B cell (primary cell): ENCODE measurements at regions not wholly inside any gene's neighbourhood (a gene's known extent, or its start where the extent isn't known, plus 50 kb on each side); places are given as distances from the start of the nearest gene placed in this dataset.

Experiments used
- ATAC-seq: fragments of 200-7000 bp; cut with Tn5 transposase; one replicate; pipeline ENCODE4 v1.10.0; 2021; ENCODE audit warnings: low read depth, mild to moderate bottlenecking, moderate number of reproducible peaks, moderate library complexity
- CTCF ChIA-PET: fragments of 350-600 bp; sonication (Branson Sonifier 250); formaldehyde crosslinking; loops from one replicate; lab custom pipeline; 2021; ENCODE audit warnings: antibody characterized with exemption, inconsistent platforms; lab: Charles Lee
- POLR2A ChIA-PET: fragments of 350-600 bp; sonication (Branson Sonifier 250); formaldehyde crosslinking; loops from one replicate; lab custom pipeline; 2021; ENCODE audit warnings: antibody characterized with exemption; lab: Charles Lee
- DNase-seq: peaks from one replicate; pipeline ENCODE4 v3.0.0; 2013
- H2AFZ ChIP-seq: 2 replicates; pipeline ENCODE4 v1.6.1; 2012; ENCODE audit warnings: mild to moderate bottlenecking, low read depth, low read length; ENCODE audit not compliant: insufficient read depth, poor library complexity, severe bottlenecking
- H3K27ac ChIP-seq, 2 donors: 1 replicate in 1 of 2; 2 replicates in 1 of 2; pipeline ENCODE4 v1.5.1; 2012 to 2013; ENCODE audit warnings: low read length in 2 of 2, mild to moderate bottlenecking in 2 of 2, moderate library complexity in 1 of 2
- H3K27me3 ChIP-seq, 4 experiments: fragments of 200-600 bp in 1 of 4; sonication (generic) in 1 of 4; replicated peaks in 1 of 4; 1 replicate in 2 of 4; 2 replicates in 2 of 4; pipeline versions ENCODE4 v1.6.1 to v1.7.0; 2013 to 2016; ENCODE audit warnings: low read length in 3 of 4, mild to moderate bottlenecking in 2 of 4, mixed read lengths in 1 of 4, moderate library complexity in 1 of 4; ENCODE audit not compliant: insufficient read depth in 4 of 4, control insufficient read depth in 3 of 4; ENCODE audit errors: control extremely low read depth in 1 of 4
- H3K36me3 ChIP-seq, 2 experiments: replicated peaks in 1 of 2; 1 replicate in 1 of 2; 2 replicates in 1 of 2; pipeline versions ENCODE4 v1.6.1 to v1.7.1; 2013; ENCODE audit warnings: low read length in 1 of 2; ENCODE audit not compliant: insufficient read depth in 2 of 2, control insufficient read depth in 1 of 2; ENCODE audit errors: control extremely low read depth in 1 of 2, extremely low read depth in 1 of 2
- H3K4me1 ChIP-seq, 2 donors: fragments of 200-600 bp in 1 of 2; sonication (generic) in 1 of 2; 1 replicate in 1 of 2; 2 replicates in 1 of 2; pipeline versions ENCODE4 v1.5.1 to v1.6.1; 2013 to 2017; ENCODE audit warnings: low read length in 2 of 2; ENCODE audit not compliant: control insufficient read depth in 2 of 2, insufficient read depth in 2 of 2
- H3K4me2 ChIP-seq: replicated peaks from 2 replicates; pipeline ENCODE3; 2012; ENCODE audit warnings: mild to moderate bottlenecking, low read depth, low read length; ENCODE audit not compliant: poor library complexity, severe bottlenecking
- H3K4me3 ChIP-seq, 5 experiments: fragments of 200-600 bp in 1 of 5; sonication (generic) in 1 of 5; 1 replicate in 3 of 5; 2 replicates in 2 of 5; pipeline versions ENCODE4 v1.5.1 to v1.7.0; 2011 to 2016; ENCODE audit warnings: low read length in 4 of 5, mild to moderate bottlenecking in 4 of 5, low read depth in 2 of 5, control low read depth in 1 of 5, moderate library complexity in 1 of 5; ENCODE audit not compliant: insufficient read depth in 1 of 5; ENCODE audit errors: control extremely low read depth in 1 of 5, extremely low read depth in 1 of 5
- H3K79me2 ChIP-seq: fragments of 200-600 bp; sonication (generic); one replicate; pipeline ENCODE4 v1.6.0; 2016; ENCODE audit warnings: low read length; ENCODE audit not compliant: control insufficient read depth, insufficient read depth
- H3K9ac ChIP-seq: fragments of 200-600 bp; sonication (generic); 2 replicates; pipeline ENCODE4 v1.6.1; 2017; ENCODE audit warnings: mild to moderate bottlenecking, low read length, moderate library complexity
- H3K9me3 ChIP-seq, 3 donors: one replicate each; pipeline versions ENCODE4 v1.6.1 to v1.7.1; 2013; ENCODE audit warnings: low read length in 2 of 3; ENCODE audit not compliant: control insufficient read depth in 2 of 3, insufficient read depth in 1 of 3; ENCODE audit errors: control extremely low read depth in 1 of 3
- H4K20me1 ChIP-seq: 2 replicates; pipeline ENCODE4 v1.6.0; 2012; ENCODE audit warnings: mild to moderate bottlenecking, low read length; ENCODE audit not compliant: insufficient read depth, control insufficient read depth, poor library complexity, severe bottlenecking
- H3K27ac Mint-ChIP-seq: one replicate; pipeline ENCODE4 v1.8.0; 2021; ENCODE audit warnings: mixed read lengths
- H3K27me3 Mint-ChIP-seq: one replicate; pipeline ENCODE4 v1.8.0; 2021; ENCODE audit warnings: mixed read lengths
- H3K4me1 Mint-ChIP-seq: one replicate; pipeline ENCODE4 v1.8.0; 2021; ENCODE audit warnings: mixed read lengths
- H3K4me3 Mint-ChIP-seq: one replicate; pipeline ENCODE4 v1.8.0; 2021; ENCODE audit warnings: mixed read lengths
- H3K9me3 Mint-ChIP-seq: one replicate; pipeline ENCODE4 v1.8.0; 2022; ENCODE audit warnings: mixed read lengths; ENCODE audit not compliant: insufficient read depth
- CTCF ChIP-seq: fragments of 200-600 bp; IDR thresholded peaks from one replicate; pipeline ENCODE4 v1.8.0; 2022; ENCODE audit warnings: antibody characterized with exemption, mild to moderate bottlenecking
- EZH2 ChIP-seq: IDR thresholded peaks from 2 replicates; pipeline ENCODE4 v1.6.1; 2012; ENCODE audit warnings: borderline replicate concordance, low read depth, mild to moderate bottlenecking, moderate library complexity, low read length; ENCODE audit not compliant: insufficient read depth, poor library complexity, severe bottlenecking
- intact Hi-C: fragments of 100-400 bp; cut with micrococcal nuclease; formaldehyde crosslinking; loops from one replicate; pipeline ENCODE4 v1.10.0; 2022

- no peak for TF ChIP-seq EZH2
- TF ChIP-seq CTCF, result no peak
- Mint-ChIP-seq H3K4me1 (no peaks in the 10 kb centered on the region), H3K27me3 (no peaks in the 10 kb centered on the region), H3K27ac (no peak overlapping the region), H3K4me3 (no peak overlapping the region), H3K9me3 (no peaks in the 10 kb centered on the region)
- H3K4me2 ChIP-seq, result no peak overlapping the region
- no peak overlapping the region for H3K27ac ChIP-seq
- ATAC-seq, result no peak
- H3K36me3 ChIP-seq, result no peaks in the 10 kb centered on the region
- no peak overlapping the region for H3K4me3 ChIP-seq
- peaks cover 0 to 1% (median 0%) of the 10 kb centered on the region in 3 donors for H3K9me3 ChIP-seq
- intact Hi-C loops, result no loop called here
- H4K20me1 ChIP-seq, result no peaks in the 10 kb centered on the region
- H3K4me1 ChIP-seq, result no peaks in the 10 kb centered on the region
- no peak for DNase-seq
- no peaks in the 10 kb centered on the region for H3K79me2 ChIP-seq
- ChIA-PET POLR2A (no interaction called here), CTCF (no interaction called here)
- H3K27me3 ChIP-seq, result no peaks in the 10 kb centered on the region
- H2AFZ ChIP-seq, result no peak overlapping the region
- no peak overlapping the region for H3K9ac ChIP-seq
These were observed 746.3 kb downstream of the ZPLD1 start for GRCh38 chr3:103181160-103181559.

GRCh38 chr3:103184772-103185171 lies 750.0 kb downstream of the ZPLD1 start:
- no peaks in the 10 kb centered on the region for H4K20me1 ChIP-seq
- no peak overlapping the region for H3K4me2 ChIP-seq
- H3K4me1 ChIP-seq, result no peaks in the 10 kb centered on the region
- POLR2A ChIA-PET, result no interaction called here
- H3K79me2 ChIP-seq, result no peaks in the 10 kb centered on the region
- no peak overlapping the region for H3K9ac ChIP-seq
- Mint-ChIP-seq H3K27ac (no peak overlapping the region), H3K27me3 (no peaks in the 10 kb centered on the region), H3K4me3 (no peak overlapping the region), H3K9me3 (no peaks in the 10 kb centered on the region), H3K4me1 (no peaks in the 10 kb centered on the region)
- H3K27me3 ChIP-seq, result no peaks in the 10 kb centered on the region
- CTCF ChIA-PET, result no interaction called here
- DNase-seq (no peak), ATAC-seq (no peak)
- H3K27ac ChIP-seq, result no peak overlapping the region
- intact Hi-C loops, result no loop called here
- TF ChIP-seq EZH2 (no peak), CTCF (no peak)
- no peak overlapping the region for H3K4me3 ChIP-seq
- no peak overlapping the region for H2AFZ ChIP-seq
- H3K36me3 ChIP-seq, result no peaks in the 10 kb centered on the region
- H3K9me3 ChIP-seq, result peaks cover 0 to 3% (median 0%) of the 10 kb centered on the region in 3 donors
